K562 (cell line): ENCODE measurements at regions not wholly inside any gene's neighbourhood (a gene's known extent, or its start where the extent isn't known, plus 50 kb on each side); places are given as distances from the start of the nearest gene placed in this dataset.

Experiments
- ATAC-seq: fragments of 200-7000 bp; cut with Tn5 transposase; 3 replicates; pipeline ENCODE4 v1.9.1; 2020; ENCODE audit warnings: moderate library complexity
- BruUV-seq: library from RNA; stranded (reverse); fragments of 400-500 nt; replicated peaks from 2 replicates; lab custom pipeline; 2021; lab: Mats Ljungman, UMichigan
- CTCF ChIA-PET: fragments of 300-600 bp; formaldehyde crosslinking; extraction: SDS; loops from one replicate; lab custom pipeline; 2021; ENCODE audit warnings: low intra/inter-chr PET ratio; lab: Yijun Ruan, JAX
- POLR2A ChIA-PET: fragments of 300-600, 350-650 bp; sonication (Branson Sonifier 250); formaldehyde crosslinking; extraction: SDS; loops from one replicate; lab custom pipeline; 2021; ENCODE audit warnings: antibody characterized with exemption, inconsistent platforms; lab: Yijun Ruan, JAX
- DNase-seq, 4 experiments: peaks; one replicate each; pipeline versions ENCODE4 v3.0.0 to v3.0.0-alpha.2; 2011 to 2018; ENCODE audit warnings: low spot score in 3 of 4, mixed read lengths in 3 of 4; ENCODE audit errors: extremely low read depth in 1 of 4
- FAIRE-seq: peaks from 2 replicates; lab custom pipeline; 2011; peaks lifted over from hg19 to GRCh38; lab: Jason Lieb, UNC
- H2AFZ ChIP-seq: 2 replicates; pipeline ENCODE4 v1.6.0; 2011; ENCODE audit warnings: low read depth, low read length, control low read depth, inconsistent platforms
- H3K27ac ChIP-seq: fragments of 200-600 bp; 3 replicates; pipeline ENCODE4 v1.8.0; 2011; ENCODE audit warnings: low read depth, mild to moderate bottlenecking, control low read depth, inconsistent platforms, low read length, moderate library complexity, mixed read lengths; ENCODE audit errors: extremely low read depth
- H3K27me3 ChIP-seq, 2 experiments: fragments of 300-600 bp in 1 of 2; 2 replicates in 1 of 2; 3 replicates in 1 of 2; pipeline versions ENCODE4 v1.6.0 to v1.8.0; 2011; ENCODE audit warnings: inconsistent platforms in 2 of 2, low read length in 2 of 2, mild to moderate bottlenecking in 1 of 2, mixed read lengths in 1 of 2, moderate library complexity in 1 of 2; ENCODE audit not compliant: control insufficient read depth in 2 of 2, insufficient read depth in 2 of 2
- H3K36me3 ChIP-seq: fragments of 300-600 bp; 3 replicates; pipeline ENCODE4 v1.8.0; 2011; ENCODE audit warnings: mild to moderate bottlenecking, low read length, inconsistent platforms; ENCODE audit not compliant: control insufficient read depth, insufficient read depth
- H3K4me1 ChIP-seq, 2 experiments: fragments of 200-600 bp in 1 of 2; replicated peaks in 1 of 2; 2 replicates in 1 of 2; 3 replicates in 1 of 2; pipeline versions ENCODE4 v1.5.1 to v1.8.0; 2011; ENCODE audit warnings: inconsistent platforms in 2 of 2, low read length in 2 of 2, mild to moderate bottlenecking in 1 of 2, mixed read lengths in 1 of 2, moderate library complexity in 1 of 2; ENCODE audit not compliant: control insufficient read depth in 2 of 2, insufficient read depth in 2 of 2
- H3K4me2 ChIP-seq: 2 replicates; pipeline ENCODE4 v1.6.1; 2011; ENCODE audit warnings: low read length, control low read depth, inconsistent platforms, mixed read lengths; ENCODE audit not compliant: insufficient read depth
- H3K4me3 ChIP-seq: fragments of 200-600 bp; sonication (generic), shearing (Covaris generic); 2 replicates; pipeline ENCODE4 v1.5.1; 2016; ENCODE audit warnings: control low read depth, inconsistent platforms
- H3K79me2 ChIP-seq: fragments of 200-600 bp; 3 replicates; pipeline ENCODE4 v1.8.0; 2011; ENCODE audit warnings: low read length, inconsistent platforms; ENCODE audit not compliant: control insufficient read depth, insufficient read depth
- H3K9ac ChIP-seq, 2 experiments: 2 replicates each; pipeline versions ENCODE4 v1.6.0 to v1.6.1; 2011; ENCODE audit warnings: low read depth in 2 of 2, low read length in 2 of 2, control low read depth in 1 of 2, inconsistent platforms in 1 of 2, mild to moderate bottlenecking in 1 of 2, mixed read lengths in 1 of 2; ENCODE audit not compliant: insufficient read depth in 1 of 2
- H3K9me1 ChIP-seq: one replicate; pipeline ENCODE4 v1.6.0; 2011; ENCODE audit warnings: inconsistent platforms, mild to moderate bottlenecking, low read length, moderate library complexity; ENCODE audit not compliant: control insufficient read depth, insufficient read depth
- H3K9me3 ChIP-seq: replicated peaks from 2 replicates; pipeline ENCODE4 v1.5.1; 2011; ENCODE audit warnings: low read depth, low read length, inconsistent platforms; ENCODE audit not compliant: control insufficient read depth, insufficient read depth
- H4K20me1 ChIP-seq: replicated peaks from 2 replicates; pipeline ENCODE4 v1.6.1; 2011; ENCODE audit warnings: low read length, inconsistent platforms, mixed read lengths; ENCODE audit not compliant: control insufficient read depth, insufficient read depth
- HMG20A ChIP-seq: fragments of 450-650 bp; formaldehyde crosslinking; conservative IDR thresholded peaks from 2 replicates; pipeline ENCODE4 v1.4.0; 2020; ENCODE audit warnings: mild to moderate bottlenecking, mixed read lengths
- L3MBTL2 ChIP-seq: fragments of 450-650 bp; IDR thresholded peaks from 2 replicates; pipeline ENCODE4 v1.6.1; 2016; ENCODE audit warnings: mild to moderate bottlenecking, moderate library complexity
- POLR2H ChIP-seq: IDR thresholded peaks from 2 replicates; pipeline ENCODE4 v1.6.1; 2016; ENCODE audit warnings: missing genetic modification characterization, low read depth, mild to moderate bottlenecking, control low read depth, missing compliant biosample characterization, moderate library complexity
- SREBF2 ChIP-seq: sonication (generic); formaldehyde crosslinking; IDR thresholded peaks from 2 replicates; pipeline ENCODE4 v1.4.0; 2020; ENCODE audit warnings: mild to moderate bottlenecking, missing genetic modification reagents
- TAF9B ChIP-seq: fragments of 450-650 bp; IDR thresholded peaks from 2 replicates; pipeline ENCODE4 v1.6.1; 2018; ENCODE audit warnings: mild to moderate bottlenecking; ENCODE audit not compliant: partially characterized antibody
- ZNF282 ChIP-seq: sonication (generic); formaldehyde crosslinking; IDR thresholded peaks from 2 replicates; pipeline ENCODE4 v1.8.1; 2023; ENCODE audit warnings: missing genetic modification reagents
- WGBS: fragments of 100-300 bp; shearing (Covaris generic); methylation state at CpG from one replicate; pipeline ENCODE4 v1.1.6; 2016; ENCODE audit warnings: low coverage, mixed read lengths; ENCODE audit not compliant: insufficient coverage; ENCODE audit errors: missing lambda C conversion rate; 5-methylcytosine and 5-hydroxymethylcytosine counted together
- in situ Hi-C: fragments of 300-500 bp; cut with MboI; formaldehyde crosslinking; loops from 4 replicates; pipeline ENCODE4 v1.15.0; 2018; ENCODE audit warnings: inconsistent platforms, mixed read lengths
- intact Hi-C: fragments of 100-400 bp; cut with micrococcal nuclease; formaldehyde crosslinking; loops from 2 replicates; pipeline ENCODE4 v1.14.2; 2022
- TF ChIP-seq, protein P1 (sequence below): fragments of 450-650 bp; IDR thresholded peaks from 2 replicates; pipeline ENCODE4 v1.6.1; 2016; ENCODE audit warnings: mild to moderate bottlenecking, moderate library complexity

DNA sequence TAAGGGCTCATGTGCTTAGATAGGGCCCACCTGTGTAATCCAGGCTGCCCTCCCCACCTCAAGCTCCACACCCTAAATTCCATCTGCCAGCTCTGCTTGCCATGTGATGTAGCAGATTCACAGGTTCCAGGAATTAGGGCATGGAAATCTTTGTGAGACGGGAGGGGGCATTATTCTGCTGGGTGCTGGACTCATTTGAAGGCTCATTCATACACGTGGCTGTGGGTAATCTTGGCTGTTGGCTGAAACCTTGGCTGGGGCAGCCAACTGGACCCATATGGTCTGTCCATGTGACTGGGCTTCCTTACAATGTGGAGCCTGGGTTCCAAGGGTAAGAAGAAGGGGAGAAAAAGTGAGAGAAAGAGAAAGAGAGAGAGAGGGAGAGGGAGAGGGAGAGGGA, 115.1 kb downstream of the CYLD start:
- no peaks in the 10 kb centered on the region for H3K36me3 ChIP-seq
- peaks cover 5% of the 10 kb centered on the region for H3K9me1 ChIP-seq
- no peaks in the 10 kb centered on the region for H3K4me1 ChIP-seq
- CTCF ChIA-PET, result no interaction called here
- H3K79me2 ChIP-seq, result no peaks in the 10 kb centered on the region
- in situ Hi-C loops (no loop called here), intact Hi-C loops (no loop called here)
- no peak overlapping the region for H3K4me2 ChIP-seq
- no peak overlapping the region for H3K9ac ChIP-seq
- DNase-seq, result no peak
- BruUV-seq, result no TSS peak
- peaks cover 0 to 9% of the 10 kb centered on the region in 2 experiments; a peak in 2 of 5 replicates for H3K27me3 ChIP-seq
- no peak overlapping the region for H2AFZ ChIP-seq
- FAIRE-seq, result no peak
- 0% methylated on average over 2 of the region's 2 CpGs for WGBS
- POLR2A ChIA-PET, result interaction anchor here (0.8 kb wide), 1 partner anchor 21 kb away, joined by 3 read pairs; no protein-coding TSS in a partner anchor
- ATAC-seq, result no peak
- no peaks in the 10 kb centered on the region for H3K9me3 ChIP-seq
- H3K4me3 ChIP-seq, result no peak overlapping the region
- H3K27ac ChIP-seq, result no peak overlapping the region
- H4K20me1 ChIP-seq, result no peaks in the 10 kb centered on the region
- no peak for TF ChIP-seq SREBF2 (CRISPR knock-in tag)
- TF ChIP-seq, protein P1, sequence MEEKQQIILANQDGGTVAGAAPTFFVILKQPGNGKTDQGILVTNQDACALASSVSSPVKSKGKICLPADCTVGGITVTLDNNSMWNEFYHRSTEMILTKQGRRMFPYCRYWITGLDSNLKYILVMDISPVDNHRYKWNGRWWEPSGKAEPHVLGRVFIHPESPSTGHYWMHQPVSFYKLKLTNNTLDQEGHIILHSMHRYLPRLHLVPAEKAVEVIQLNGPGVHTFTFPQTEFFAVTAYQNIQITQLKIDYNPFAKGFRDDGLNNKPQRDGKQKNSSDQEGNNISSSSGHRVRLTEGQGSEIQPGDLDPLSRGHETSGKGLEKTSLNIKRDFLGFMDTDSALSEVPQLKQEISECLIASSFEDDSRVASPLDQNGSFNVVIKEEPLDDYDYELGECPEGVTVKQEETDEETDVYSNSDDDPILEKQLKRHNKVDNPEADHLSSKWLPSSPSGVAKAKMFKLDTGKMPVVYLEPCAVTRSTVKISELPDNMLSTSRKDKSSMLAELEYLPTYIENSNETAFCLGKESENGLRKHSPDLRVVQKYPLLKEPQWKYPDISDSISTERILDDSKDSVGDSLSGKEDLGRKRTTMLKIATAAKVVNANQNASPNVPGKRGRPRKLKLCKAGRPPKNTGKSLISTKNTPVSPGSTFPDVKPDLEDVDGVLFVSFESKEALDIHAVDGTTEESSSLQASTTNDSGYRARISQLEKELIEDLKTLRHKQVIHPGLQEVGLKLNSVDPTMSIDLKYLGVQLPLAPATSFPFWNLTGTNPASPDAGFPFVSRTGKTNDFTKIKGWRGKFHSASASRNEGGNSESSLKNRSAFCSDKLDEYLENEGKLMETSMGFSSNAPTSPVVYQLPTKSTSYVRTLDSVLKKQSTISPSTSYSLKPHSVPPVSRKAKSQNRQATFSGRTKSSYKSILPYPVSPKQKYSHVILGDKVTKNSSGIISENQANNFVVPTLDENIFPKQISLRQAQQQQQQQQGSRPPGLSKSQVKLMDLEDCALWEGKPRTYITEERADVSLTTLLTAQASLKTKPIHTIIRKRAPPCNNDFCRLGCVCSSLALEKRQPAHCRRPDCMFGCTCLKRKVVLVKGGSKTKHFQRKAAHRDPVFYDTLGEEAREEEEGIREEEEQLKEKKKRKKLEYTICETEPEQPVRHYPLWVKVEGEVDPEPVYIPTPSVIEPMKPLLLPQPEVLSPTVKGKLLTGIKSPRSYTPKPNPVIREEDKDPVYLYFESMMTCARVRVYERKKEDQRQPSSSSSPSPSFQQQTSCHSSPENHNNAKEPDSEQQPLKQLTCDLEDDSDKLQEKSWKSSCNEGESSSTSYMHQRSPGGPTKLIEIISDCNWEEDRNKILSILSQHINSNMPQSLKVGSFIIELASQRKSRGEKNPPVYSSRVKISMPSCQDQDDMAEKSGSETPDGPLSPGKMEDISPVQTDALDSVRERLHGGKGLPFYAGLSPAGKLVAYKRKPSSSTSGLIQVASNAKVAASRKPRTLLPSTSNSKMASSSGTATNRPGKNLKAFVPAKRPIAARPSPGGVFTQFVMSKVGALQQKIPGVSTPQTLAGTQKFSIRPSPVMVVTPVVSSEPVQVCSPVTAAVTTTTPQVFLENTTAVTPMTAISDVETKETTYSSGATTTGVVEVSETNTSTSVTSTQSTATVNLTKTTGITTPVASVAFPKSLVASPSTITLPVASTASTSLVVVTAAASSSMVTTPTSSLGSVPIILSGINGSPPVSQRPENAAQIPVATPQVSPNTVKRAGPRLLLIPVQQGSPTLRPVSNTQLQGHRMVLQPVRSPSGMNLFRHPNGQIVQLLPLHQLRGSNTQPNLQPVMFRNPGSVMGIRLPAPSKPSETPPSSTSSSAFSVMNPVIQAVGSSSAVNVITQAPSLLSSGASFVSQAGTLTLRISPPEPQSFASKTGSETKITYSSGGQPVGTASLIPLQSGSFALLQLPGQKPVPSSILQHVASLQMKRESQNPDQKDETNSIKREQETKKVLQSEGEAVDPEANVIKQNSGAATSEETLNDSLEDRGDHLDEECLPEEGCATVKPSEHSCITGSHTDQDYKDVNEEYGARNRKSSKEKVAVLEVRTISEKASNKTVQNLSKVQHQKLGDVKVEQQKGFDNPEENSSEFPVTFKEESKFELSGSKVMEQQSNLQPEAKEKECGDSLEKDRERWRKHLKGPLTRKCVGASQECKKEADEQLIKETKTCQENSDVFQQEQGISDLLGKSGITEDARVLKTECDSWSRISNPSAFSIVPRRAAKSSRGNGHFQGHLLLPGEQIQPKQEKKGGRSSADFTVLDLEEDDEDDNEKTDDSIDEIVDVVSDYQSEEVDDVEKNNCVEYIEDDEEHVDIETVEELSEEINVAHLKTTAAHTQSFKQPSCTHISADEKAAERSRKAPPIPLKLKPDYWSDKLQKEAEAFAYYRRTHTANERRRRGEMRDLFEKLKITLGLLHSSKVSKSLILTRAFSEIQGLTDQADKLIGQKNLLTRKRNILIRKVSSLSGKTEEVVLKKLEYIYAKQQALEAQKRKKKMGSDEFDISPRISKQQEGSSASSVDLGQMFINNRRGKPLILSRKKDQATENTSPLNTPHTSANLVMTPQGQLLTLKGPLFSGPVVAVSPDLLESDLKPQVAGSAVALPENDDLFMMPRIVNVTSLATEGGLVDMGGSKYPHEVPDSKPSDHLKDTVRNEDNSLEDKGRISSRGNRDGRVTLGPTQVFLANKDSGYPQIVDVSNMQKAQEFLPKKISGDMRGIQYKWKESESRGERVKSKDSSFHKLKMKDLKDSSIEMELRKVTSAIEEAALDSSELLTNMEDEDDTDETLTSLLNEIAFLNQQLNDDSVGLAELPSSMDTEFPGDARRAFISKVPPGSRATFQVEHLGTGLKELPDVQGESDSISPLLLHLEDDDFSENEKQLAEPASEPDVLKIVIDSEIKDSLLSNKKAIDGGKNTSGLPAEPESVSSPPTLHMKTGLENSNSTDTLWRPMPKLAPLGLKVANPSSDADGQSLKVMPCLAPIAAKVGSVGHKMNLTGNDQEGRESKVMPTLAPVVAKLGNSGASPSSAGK, result no peak
- TF ChIP-seq POLR2H (tag), result no peak
- TF ChIP-seq ZNF282 (CRISPR knock-in tag), result no peak
- no peak for TF ChIP-seq L3MBTL2
- TF ChIP-seq HMG20A (CRISPR knock-in tag), result no peak
- TF ChIP-seq TAF9B, result no peak
